HL-60 (cell line): ENCODE measurements at regions not wholly inside any gene's neighbourhood (a gene's known extent, or its start where the extent isn't known, plus 50 kb on each side); places are given as distances from the start of the nearest gene placed in this dataset.
"Not testable (repeated sequence)": the region's sequence is repeated elsewhere in the genome, so short reads cannot be mapped to it uniquely, and the experiment has no call there.

Source experiments
- DNase-seq, 2 experiments: peaks; one replicate each; pipeline ENCODE4 v3.0.0-alpha.2; 2010 to 2020; ENCODE audit warnings: low read depth in 1 of 2, low spot score in 1 of 2
- H3K27ac ChIP-seq: fragments of 250-450 bp; sonication (Bioruptor Pico); replicated peaks from 2 replicates; pipeline ENCODE4 v1.5.1; 2020; ENCODE audit warnings: mild to moderate bottlenecking, moderate library complexity
- H3K27me3 ChIP-seq: fragments of 250-450 bp; sonication (Bioruptor Pico); 2 replicates; pipeline ENCODE4 v1.5.1; 2021; ENCODE audit warnings: mild to moderate bottlenecking, moderate library complexity; ENCODE audit not compliant: insufficient read depth, poor library complexity, severe bottlenecking
- H3K4me3 ChIP-seq: replicated peaks from 2 replicates; pipeline ENCODE4 v1.5.1; 2011; ENCODE audit warnings: mild to moderate bottlenecking, control low read depth, low read length; ENCODE audit not compliant: insufficient read depth
- CTCF ChIP-seq: IDR thresholded peaks from one replicate; pipeline ENCODE4 v1.5.1; 2011; ENCODE audit warnings: low read length, control low read depth, inconsistent platforms; ENCODE audit not compliant: insufficient read depth
- GABPA ChIP-seq: IDR thresholded peaks from 2 replicates; pipeline ENCODE4 v1.6.1; 2012; ENCODE audit warnings: low read depth
- POLR2AphosphoS5 ChIP-seq: IDR thresholded peaks from 2 replicates; pipeline ENCODE4 v1.6.1; 2012; ENCODE audit warnings: low read depth
- REST ChIP-seq: IDR thresholded peaks from 2 replicates; pipeline ENCODE4 v1.6.1; 2012; ENCODE audit warnings: low read depth; ENCODE audit not compliant: insufficient replicate concordance
- SPI1 ChIP-seq: IDR thresholded peaks from 2 replicates; pipeline ENCODE4 v1.6.1; 2012; ENCODE audit warnings: low read depth, mild to moderate bottlenecking, borderline replicate concordance

GRCh38 chr6:66277400-66277799 is 570.4 kb upstream of the EYS start:
- no peak overlapping the region for H3K27ac ChIP-seq
- no peak overlapping the region for H3K4me3 ChIP-seq
- DNase-seq: no peak
- TF ChIP-seq POLR2AphosphoS5: no peak
- TF ChIP-seq SPI1: no peak
- no peak for TF ChIP-seq REST
- TF ChIP-seq CTCF: no peak
- no peak for TF ChIP-seq GABPA
- no peaks in the 10 kb centered on the region for H3K27me3 ChIP-seq

- Histone ChIP-seq H3K27ac (no peak overlapping the region), H3K4me3 (no peak overlapping the region), H3K27me3 (no peaks in the 10 kb centered on the region)
- no peak for DNase-seq
- no peak for TF ChIP-seq GABPA
- TF ChIP-seq CTCF: no peak
- no peak for TF ChIP-seq SPI1
- TF ChIP-seq POLR2AphosphoS5: no peak
- no peak for TF ChIP-seq REST
These were observed 558.7 kb upstream of the EYS start for GRCh38 chr6:66265737-66266136.

GRCh38 chr6:66264376-66264775 is 557.4 kb upstream of the EYS start:
- H3K27ac ChIP-seq: no peak overlapping the region
- H3K27me3 ChIP-seq: no peaks in the 10 kb centered on the region
- TF ChIP-seq CTCF: no peak
- TF ChIP-seq POLR2AphosphoS5: no peak
- TF ChIP-seq REST: no peak
- TF ChIP-seq GABPA: no peak
- no peak for TF ChIP-seq SPI1
- no peak for DNase-seq
- no peak overlapping the region for H3K4me3 ChIP-seq

- H3K27ac ChIP-seq, H3K27me3 ChIP-seq, H3K4me3 ChIP-seq, DNase-seq: not testable (repeated sequence)
These were observed 551.9 kb upstream of the EYS start for GRCh38 chr6:66258731-66259487.
